ENCODE measurements at regions not wholly inside any gene's neighbourhood (a gene's known extent, or its start where the extent isn't known, plus 50 kb on each side); places are given as distances from the start of the nearest gene placed in this dataset.
A peak's percentile ranks its signal among the peaks of the same experiment; 100 is the strongest.
"Not testable (repeated sequence)": the region's sequence is repeated elsewhere in the genome, so short reads cannot be mapped to it uniquely, and the experiment has no call there.

DNA sequence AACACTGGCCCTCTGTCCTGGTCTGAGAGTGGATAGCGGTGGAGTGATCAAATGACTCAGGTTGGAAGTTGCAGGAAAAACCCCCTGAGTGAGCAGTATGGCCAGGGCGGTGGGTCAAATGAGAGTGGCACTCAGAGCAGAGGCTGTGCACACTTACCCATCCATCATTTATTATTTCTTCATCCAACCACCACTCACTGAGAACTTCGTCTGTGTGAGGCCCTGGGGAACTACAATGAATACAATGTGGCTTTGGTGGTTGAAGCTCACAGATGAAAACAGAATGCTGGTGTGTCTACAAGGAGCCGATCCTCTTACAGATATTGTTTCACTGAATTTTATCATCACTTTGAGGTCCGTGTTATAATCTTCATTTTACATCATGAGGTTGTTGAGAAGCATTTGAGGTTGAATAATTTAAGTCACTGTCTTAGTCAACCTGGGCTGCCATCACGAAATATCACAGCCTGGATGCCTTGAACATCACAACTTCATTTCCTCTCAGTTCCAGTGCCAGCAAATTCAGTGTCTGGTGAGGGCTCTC, 73.4 kb upstream of the ID2 start:
- DNase-seq (ENCODE audit: low spot score) = no peak

DNA sequence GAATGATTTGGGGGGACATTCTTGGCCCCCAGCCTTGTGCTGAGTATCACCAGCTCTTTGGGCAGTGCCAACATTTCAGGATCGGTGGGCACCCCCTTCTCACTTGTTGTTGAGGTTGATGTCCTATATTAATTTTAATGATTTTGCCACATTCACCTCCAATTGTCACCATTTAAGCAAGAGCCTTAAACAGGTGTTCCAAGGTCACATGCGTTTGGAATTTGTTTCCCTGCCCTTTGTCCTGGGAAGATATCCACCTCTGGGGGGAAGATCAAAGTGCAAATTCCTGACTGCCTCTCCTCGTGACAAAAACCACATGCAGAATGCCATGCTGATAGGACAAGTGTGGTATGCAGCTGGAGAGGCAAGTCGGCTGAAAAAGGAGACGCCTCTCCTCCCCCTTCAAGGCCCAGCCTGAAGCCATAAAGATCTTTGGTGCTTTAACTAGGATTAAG, 72.5 kb upstream of the ID2 start:
- DNase-seq (ENCODE audit: low spot score) = peak; percentile 47

GRCh38 chr2:8610775-8611174, 71.1 kb upstream of the ID2 start:
- DNase-seq (ENCODE audit: low spot score) = not testable (repeated sequence)

DNA sequence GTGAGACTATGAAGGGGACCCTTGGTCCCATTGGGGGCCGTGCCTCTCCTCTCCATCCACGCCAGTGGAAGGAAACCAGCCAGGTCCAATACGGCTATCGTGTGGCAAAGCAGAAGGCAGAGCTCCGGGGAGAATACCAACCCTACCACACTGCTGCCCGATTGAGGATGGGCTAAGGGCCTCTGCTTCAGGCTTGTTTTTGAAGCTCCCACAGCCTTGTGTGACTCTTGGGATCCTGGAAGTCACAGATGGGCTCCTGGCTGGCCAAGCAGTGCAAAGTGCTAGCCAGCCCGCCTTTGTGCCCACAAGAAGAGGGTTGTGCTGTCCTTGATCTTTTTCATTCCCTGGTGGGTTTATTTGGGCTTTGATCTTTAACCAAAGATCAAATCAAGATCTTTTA, 70.6 kb upstream of the ID2 start:
- DNase-seq (ENCODE audit: low spot score) = no peak

DNA sequence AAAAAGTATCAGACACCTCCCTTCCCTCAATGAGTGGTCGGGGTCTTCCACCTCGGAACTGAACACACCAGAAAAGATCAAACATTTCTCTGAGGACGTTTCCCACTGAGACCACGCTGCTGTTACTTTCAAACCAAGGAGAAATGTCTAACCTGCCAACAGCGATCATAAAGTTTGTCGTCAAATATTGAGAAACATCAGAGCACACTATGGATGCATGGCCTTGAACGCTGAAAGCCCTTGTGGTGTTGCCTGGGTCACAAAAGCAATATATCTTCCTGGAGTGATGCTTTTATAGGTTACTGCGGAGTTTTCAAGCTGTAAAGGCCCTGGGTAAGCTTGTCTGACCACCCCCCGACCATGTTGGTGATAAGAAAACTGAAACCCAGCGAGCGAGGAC, 70.2 kb upstream of the ID2 start:
- no peak for DNase-seq (ENCODE audit: low spot score)

GRCh38 chr2:8612734-8613179, 69.1 kb upstream of the ID2 start:
- no peak for DNase-seq (ENCODE audit: low spot score)

DNA sequence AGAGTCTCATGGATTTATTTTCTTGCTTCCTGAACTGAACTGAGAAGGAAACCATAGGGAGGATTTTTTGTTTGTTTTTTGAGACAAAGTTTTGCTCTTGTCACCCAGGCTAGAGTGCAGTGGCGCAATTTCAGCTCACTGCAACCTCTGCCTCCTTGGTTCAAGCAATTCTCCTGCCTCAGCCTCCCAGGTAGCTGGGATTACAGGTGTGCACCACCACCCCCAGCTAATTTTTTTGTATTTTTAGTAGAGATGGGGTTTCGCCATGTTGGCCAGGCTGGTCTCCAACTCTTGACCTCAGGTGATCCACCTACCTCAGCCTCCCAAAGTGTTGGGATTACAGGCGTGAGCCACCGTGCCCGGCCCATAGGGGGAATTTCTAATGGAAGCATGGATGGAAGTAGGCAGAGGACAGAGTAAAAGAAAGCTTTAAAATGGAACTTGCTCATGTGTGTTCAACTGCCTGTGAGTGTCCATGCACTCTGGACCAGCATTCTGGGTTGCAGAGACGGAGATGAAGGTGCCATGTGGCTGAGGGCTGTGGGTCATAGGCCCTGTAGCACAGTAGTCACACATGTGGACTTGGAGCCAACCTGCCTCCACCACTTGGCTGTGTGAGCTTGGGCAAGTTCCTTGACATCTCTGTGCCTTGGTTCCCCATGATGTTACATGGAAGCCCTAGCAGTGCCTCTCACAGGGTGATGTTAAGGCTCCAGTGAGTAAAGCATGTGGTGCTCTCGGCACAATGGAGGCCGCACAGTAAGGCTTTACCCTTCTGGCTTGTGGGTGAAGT, 68.5 kb upstream of the ID2 start:
- not testable (repeated sequence) for DNase-seq (ENCODE audit: low spot score)

GRCh38 chr2:8614646-8615045, 67.2 kb upstream of the ID2 start:
- no peak for DNase-seq (ENCODE audit: low spot score)

DNA sequence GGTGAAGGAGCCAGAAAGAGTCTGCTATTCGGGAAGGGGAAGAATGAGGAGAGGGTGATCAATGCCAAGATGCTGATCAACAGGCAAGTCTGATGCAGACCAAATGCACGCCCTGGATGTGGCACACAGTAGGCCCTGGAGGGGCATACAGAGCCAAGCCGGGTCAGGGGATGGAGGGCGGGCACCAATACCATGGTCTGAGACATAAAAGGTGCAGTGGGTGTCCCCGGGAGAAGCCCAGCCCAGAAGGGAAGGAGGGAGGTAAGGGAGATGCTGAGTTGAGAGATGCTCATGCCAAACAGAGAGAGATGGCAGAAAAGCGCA, 66.6 kb upstream of the ID2 start:
- DNase-seq (ENCODE audit: low spot score) = no peak

- DNase-seq (ENCODE audit: low spot score) = no peak
Observed at GRCh38 chr2:8615576-8616281, 66.1 kb upstream of the ID2 start.

DNA sequence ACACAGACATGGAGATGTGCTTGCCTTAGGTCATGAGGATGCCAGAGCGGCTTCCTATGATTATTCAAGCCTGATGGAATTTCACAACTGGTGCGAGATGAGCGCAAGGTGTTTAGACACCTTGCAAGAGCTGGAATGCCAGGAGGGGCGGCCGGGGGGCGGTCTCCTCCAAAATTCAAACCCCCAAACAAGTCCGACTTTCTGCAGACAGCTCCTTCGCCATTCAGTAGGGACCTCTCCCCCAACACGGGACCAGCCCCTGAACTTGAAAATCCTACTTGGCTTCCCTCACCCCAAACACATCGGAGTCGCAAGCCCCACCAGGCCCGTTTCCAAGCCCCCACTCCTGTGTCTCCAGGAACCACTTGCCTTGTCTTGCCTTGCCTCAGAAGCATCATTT, 64.8 kb upstream of the ID2 start:
- DNase-seq (ENCODE audit: low spot score) = no peak

- no peak for DNase-seq (ENCODE audit: low spot score)
Observed at GRCh38 chr2:8617590-8617989, 64.3 kb upstream of the ID2 start.

GRCh38 chr2:8619071-8619470, 62.8 kb upstream of the ID2 start:
- DNase-seq (ENCODE audit: low spot score) = no peak

DNA sequence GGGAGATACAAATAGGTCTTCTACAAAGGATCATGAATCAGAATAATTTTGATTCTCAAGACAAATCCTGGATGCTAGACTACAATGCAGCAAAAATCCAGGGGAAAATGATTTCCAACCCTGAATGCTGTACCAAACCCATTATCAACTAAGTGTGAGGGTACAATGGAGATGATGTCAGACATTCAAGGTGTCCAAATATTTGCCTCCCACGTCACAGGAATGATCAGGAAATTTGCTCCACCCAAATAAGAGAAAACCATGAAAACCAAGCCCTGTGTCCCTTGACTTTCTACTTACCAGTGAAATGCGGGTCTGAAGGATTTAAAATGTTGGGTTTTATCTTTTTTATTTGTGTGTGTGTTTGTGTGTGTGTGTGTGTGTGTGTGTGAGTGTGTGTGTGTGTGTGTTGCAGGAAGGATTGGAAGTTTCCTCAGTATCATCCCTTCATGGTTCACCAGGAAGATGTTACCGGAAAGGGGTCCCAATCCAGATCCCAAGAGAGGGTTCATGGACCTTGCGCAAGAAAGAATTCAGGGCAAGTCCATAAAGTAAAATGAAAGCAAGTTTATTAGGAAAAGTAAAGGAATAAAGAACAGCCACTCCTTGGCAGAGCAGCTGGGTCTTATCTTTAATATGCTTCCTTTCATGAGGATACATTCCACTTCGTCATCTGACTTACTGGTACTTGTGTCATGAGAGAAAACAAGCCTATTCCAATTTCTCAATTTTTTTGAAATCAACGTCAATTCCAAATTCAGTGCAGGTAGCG, 61.1 kb upstream of the ID2 start:
- DNase-seq (ENCODE audit: low spot score) = no peak

DNA sequence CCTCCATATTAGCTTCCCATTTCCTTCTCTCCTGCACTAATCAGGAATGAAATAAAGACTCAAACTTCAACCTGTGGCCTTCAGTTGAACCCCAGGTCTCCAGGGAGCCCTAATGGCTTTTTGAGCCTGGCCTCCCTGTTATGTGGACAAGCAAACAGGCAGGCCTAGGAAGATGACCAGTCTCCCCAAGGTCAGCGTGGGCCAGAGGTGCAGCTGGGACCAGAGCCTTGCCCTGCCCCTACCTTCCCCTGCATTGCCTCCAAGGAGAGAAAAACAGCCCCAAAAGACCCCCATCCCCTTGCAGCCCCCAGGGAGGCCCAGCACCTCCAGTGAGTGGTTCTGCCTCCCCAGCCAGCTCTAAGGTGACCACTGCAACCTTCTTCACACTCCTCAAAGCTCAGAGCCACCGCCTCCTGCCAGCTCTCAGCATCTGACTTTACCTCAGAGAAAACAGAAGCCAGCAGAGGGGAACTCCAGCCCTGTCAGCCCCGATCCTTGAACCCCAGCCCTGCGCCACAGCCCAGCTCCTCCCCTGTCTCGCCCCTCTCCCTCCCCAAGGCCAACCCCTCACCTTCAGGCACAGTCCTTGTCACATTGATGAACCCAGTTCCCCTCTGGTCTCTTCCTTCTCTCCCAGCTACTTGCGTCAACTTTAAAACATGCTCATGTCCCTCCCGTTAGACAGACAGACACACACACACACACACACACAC, 59.5 kb upstream of the ID2 start:
- no peak for DNase-seq (ENCODE audit: low spot score)

- no peak for DNase-seq (ENCODE audit: low spot score)
Observed at GRCh38 chr2:8622924-8623465, 58.9 kb upstream of the ID2 start.

- DNase-seq (ENCODE audit: low spot score) = no peak
Observed at GRCh38 chr2:8623576-8623957, 58.3 kb upstream of the ID2 start.

- DNase-seq (ENCODE audit: low spot score) = no peak
Observed at GRCh38 chr2:8623958-8624591, 57.8 kb upstream of the ID2 start.

- no peak for DNase-seq (ENCODE audit: low spot score)
Observed at GRCh38 chr2:8624855-8625398, 56.9 kb upstream of the ID2 start.

All from HT-29 (cell line).